ENCODE measurements at regions not wholly inside any gene's neighbourhood (a gene's known extent, or its start where the extent isn't known, plus 50 kb on each side); places are given as distances from the start of the nearest gene placed in this dataset.

- no peak for TF ChIP-seq ZNF416 (tag by site-specific recombination; IDR thresholded peaks at IDR 0.05)
- TF ChIP-seq ZNF777 (tag by site-specific recombination; IDR thresholded peaks at IDR 0.05; ENCODE audit: borderline replicate concordance): no peak
- no peak for TF ChIP-seq ZNF311 (tag by site-specific recombination; IDR thresholded peaks at IDR 0.05; ENCODE audit: borderline replicate concordance)
- TF ChIP-seq ZNF184 (tag by site-specific recombination; IDR thresholded peaks at IDR 0.05): no peak
- TF ChIP-seq BCL6B (tag by site-specific recombination; IDR thresholded peaks at IDR 0.05): no peak
- no peak for TF ChIP-seq PRDM4 (tag by site-specific recombination; IDR thresholded peaks at IDR 0.05)
- no peak for TF ChIP-seq ZNF18 (tag by site-specific recombination; IDR thresholded peaks at IDR 0.05)
- no peak for TF ChIP-seq ZNF580 (tag by site-specific recombination; IDR thresholded peaks at IDR 0.05)
- no peak for TF ChIP-seq ZNF707 (tag by site-specific recombination; IDR thresholded peaks at IDR 0.05)
- no peak for TF ChIP-seq KLF8 (tag by site-specific recombination; IDR thresholded peaks at IDR 0.05)
- TF ChIP-seq ZNF692 (tag by site-specific recombination; IDR thresholded peaks at IDR 0.05): no peak
- no peak for TF ChIP-seq ZNF274 (IDR thresholded peaks at IDR 0.05; ENCODE audit: low read length)
- TF ChIP-seq ZNF274 (tag by site-specific recombination; IDR thresholded peaks at IDR 0.05; ENCODE audit: borderline replicate concordance): no peak
- TF ChIP-seq ZNF223 (tag by site-specific recombination; IDR thresholded peaks at IDR 0.05): no peak
- H3K4me1 ChIP-seq (ENCODE audit: control insufficient read depth, insufficient read depth, low read length): no peaks in the 10 kb centered on the region
- H3K36me3 ChIP-seq (ENCODE audit: control insufficient read depth in 2 of 2, insufficient read depth in 1 of 2, low read length in 2 of 2): no peaks in the 10 kb centered on the region
- H3K27ac ChIP-seq (ENCODE audit: extremely low read depth, low read depth, low read length): no peak overlapping the region
- H3K9me3 ChIP-seq (ENCODE audit: control insufficient read depth, insufficient read depth, low read depth, low read length): no peaks in the 10 kb centered on the region
- CTCF ChIA-PET: no interaction called here
- H3K4me3 ChIP-seq (ENCODE audit: low read depth, low read length): no peak overlapping the region
- POLR2A ChIA-PET: no interaction called here
These were observed 216.1 kb upstream of the TLL1 start for GRCh38 chr4:165656829-165657490.

- Histone ChIP-seq H3K36me3 (ENCODE audit: control insufficient read depth in 2 of 2, insufficient read depth in 1 of 2, low read length in 2 of 2) (no peaks in the 10 kb centered on the region), H3K4me1 (ENCODE audit: control insufficient read depth, insufficient read depth, low read length) (no peaks in the 10 kb centered on the region), H3K27ac (ENCODE audit: extremely low read depth, low read depth, low read length) (no peak overlapping the region), H3K4me3 (ENCODE audit: low read depth, low read length) (no peak overlapping the region), H3K9me3 (ENCODE audit: control insufficient read depth, insufficient read depth, low read depth, low read length) (no peaks in the 10 kb centered on the region)
- POLR2A ChIA-PET: no interaction called here
- CTCF ChIA-PET: no interaction called here
- TF ChIP-seq ZNF580 (tag by site-specific recombination; IDR thresholded peaks at IDR 0.05): no peak
- TF ChIP-seq ZBTB48 (tag by site-specific recombination; IDR thresholded peaks at IDR 0.05): no peak
- TF ChIP-seq TSHZ1 (tag by site-specific recombination; IDR thresholded peaks at IDR 0.05; ENCODE audit: borderline replicate concordance): no peak
- no peak for TF ChIP-seq ZNF341 (tag by site-specific recombination; IDR thresholded peaks at IDR 0.05; ENCODE audit: low read depth)
- TF ChIP-seq ZBTB11 (tag by site-specific recombination; conservative IDR thresholded peaks at IDR 0.05; ENCODE audit: low read depth): no peak
These were observed 210.7 kb upstream of the TLL1 start for GRCh38 chr4:165662341-165662740.
